GM12878 (cell line): ENCODE measurements at regions not wholly inside any gene's neighbourhood (a gene's known extent, or its start where the extent isn't known, plus 50 kb on each side); places are given as distances from the start of the nearest gene placed in this dataset.

Source experiments
- CEBPB ChIP-seq, 2 experiments: fragments of 150-350 bp in 1 of 2; IDR thresholded peaks; 2 replicates each; pipeline ENCODE4 v1.6.1; 2012 to 2014; ENCODE audit warnings: low read depth in 2 of 2, low read length in 2 of 2, borderline replicate concordance in 1 of 2, inconsistent platforms in 1 of 2
- EGR1 ChIP-seq, 2 experiments: IDR thresholded peaks; 1 replicate in 1 of 2; 2 replicates in 1 of 2; pipeline ENCODE4 v1.6.1; 2011 to 2012; ENCODE audit warnings: low read depth in 2 of 2, low read length in 2 of 2, borderline replicate concordance in 1 of 2, mild to moderate bottlenecking in 1 of 2, moderate library complexity in 1 of 2
- FOS ChIP-seq: IDR thresholded peaks from 3 replicates; pipeline ENCODE4 v1.6.1; 2011; ENCODE audit warnings: borderline replicate concordance; ENCODE audit not compliant: insufficient read length; ENCODE audit errors: extremely low read depth
- JUND ChIP-seq: IDR thresholded peaks from 2 replicates; pipeline ENCODE4 v1.6.1; 2012; ENCODE audit warnings: low read depth, mild to moderate bottlenecking, low read length, improper control_type of control experiment, moderate library complexity
- KDM1A ChIP-seq: fragments of 200-600 bp; sonication (generic); IDR thresholded peaks from 2 replicates; pipeline ENCODE4 v1.6.1; 2016; ENCODE audit warnings: borderline replicate concordance
- KLF5 ChIP-seq: fragments of 450-650 bp; IDR thresholded peaks from 2 replicates; pipeline ENCODE4 v1.6.1; 2014; ENCODE audit warnings: mild to moderate bottlenecking; ENCODE audit not compliant: partially characterized antibody
- POU2F2 ChIP-seq: IDR thresholded peaks from 3 replicates; pipeline ENCODE4 v1.6.1; 2011; ENCODE audit warnings: low read depth, mild to moderate bottlenecking, low read length, borderline replicate concordance
- SREBF2 ChIP-seq: IDR thresholded peaks from 2 replicates; pipeline ENCODE4 v1.6.1; 2012; ENCODE audit warnings: mild to moderate bottlenecking, low read length
- TAF1 ChIP-seq: IDR thresholded peaks from 2 replicates; pipeline ENCODE4 v1.6.1; 2011; ENCODE audit warnings: mild to moderate bottlenecking, low read depth, low read length, borderline replicate concordance
- TF ChIP-seq, protein P1 (sequence below), 3 experiments: IDR thresholded peaks in 2 of 3; conservative IDR thresholded peaks in 1 of 3; 2 replicates each; pipeline ENCODE4 v1.5.1; 2011; ENCODE audit warnings: low read depth in 3 of 3, low read length in 3 of 3, mild to moderate bottlenecking in 3 of 3, control low read depth in 2 of 3, moderate library complexity in 2 of 3, inconsistent platforms in 1 of 3, mixed read lengths in 1 of 3; ENCODE audit not compliant: control insufficient read depth in 2 of 3, insufficient read depth in 1 of 3; ENCODE audit errors: extremely low read depth in 1 of 3

- TF ChIP-seq, protein P1, sequence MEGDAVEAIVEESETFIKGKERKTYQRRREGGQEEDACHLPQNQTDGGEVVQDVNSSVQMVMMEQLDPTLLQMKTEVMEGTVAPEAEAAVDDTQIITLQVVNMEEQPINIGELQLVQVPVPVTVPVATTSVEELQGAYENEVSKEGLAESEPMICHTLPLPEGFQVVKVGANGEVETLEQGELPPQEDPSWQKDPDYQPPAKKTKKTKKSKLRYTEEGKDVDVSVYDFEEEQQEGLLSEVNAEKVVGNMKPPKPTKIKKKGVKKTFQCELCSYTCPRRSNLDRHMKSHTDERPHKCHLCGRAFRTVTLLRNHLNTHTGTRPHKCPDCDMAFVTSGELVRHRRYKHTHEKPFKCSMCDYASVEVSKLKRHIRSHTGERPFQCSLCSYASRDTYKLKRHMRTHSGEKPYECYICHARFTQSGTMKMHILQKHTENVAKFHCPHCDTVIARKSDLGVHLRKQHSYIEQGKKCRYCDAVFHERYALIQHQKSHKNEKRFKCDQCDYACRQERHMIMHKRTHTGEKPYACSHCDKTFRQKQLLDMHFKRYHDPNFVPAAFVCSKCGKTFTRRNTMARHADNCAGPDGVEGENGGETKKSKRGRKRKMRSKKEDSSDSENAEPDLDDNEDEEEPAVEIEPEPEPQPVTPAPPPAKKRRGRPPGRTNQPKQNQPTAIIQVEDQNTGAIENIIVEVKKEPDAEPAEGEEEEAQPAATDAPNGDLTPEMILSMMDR (IDR thresholded peaks at IDR 0.05 in 2 of 3, conservative IDR thresholded peaks at IDR 0.05 in 1 of 3; ENCODE audit: control insufficient read depth in 2 of 3, extremely low read depth in 1 of 3, insufficient read depth in 1 of 3, low read depth in 3 of 3, low read length in 3 of 3): no peak
- TF ChIP-seq POU2F2 (no peak), KDM1A (no peak), KLF5 (no peak), EGR1 (IDR thresholded peaks at IDR 0.05; ENCODE audit: borderline replicate concordance in 1 of 2, low read depth in 2 of 2, low read length in 2 of 2) (no peak), FOS (no peak), CEBPB (IDR thresholded peaks at IDR 0.05; ENCODE audit: borderline replicate concordance in 1 of 2, low read depth in 2 of 2, low read length in 2 of 2) (no peak), JUND (no peak), TAF1 (no peak), SREBF2 (no peak)
These were observed 155.2 kb upstream of the COL3A1 start for GRCh38 chr2:188819011-188819410.
